GM15510 (cell line): ENCODE measurements at regions not wholly inside any gene's neighbourhood (a gene's known extent, or its start where the extent isn't known, plus 50 kb on each side); places are given as distances from the start of the nearest gene placed in this dataset.

ENCODE experiments used
- POLR2A ChIP-seq: IDR thresholded peaks from 3 replicates; pipeline ENCODE4 v1.6.1; 2011; ENCODE audit warnings: borderline replicate concordance; ENCODE audit not compliant: insufficient read length; ENCODE audit errors: extremely low read depth

GRCh38 chr3:177487635-177488186 lies 290.4 kb upstream of the TBL1XR1 start:
- no peak for TF ChIP-seq POLR2A

- no peak for TF ChIP-seq POLR2A
Measured at GRCh38 chr3:177488740-177489139, 291.5 kb upstream of the TBL1XR1 start.

GRCh38 chr3:177490626-177491025 lies 293.3 kb upstream of the TBL1XR1 start:
- TF ChIP-seq POLR2A = no peak

- TF ChIP-seq POLR2A = no peak
Measured at GRCh38 chr3:177491296-177492032, 294.2 kb upstream of the TBL1XR1 start.

GRCh38 chr3:177493091-177493490 lies 295.8 kb upstream of the TBL1XR1 start:
- no peak for TF ChIP-seq POLR2A

GRCh38 chr3:177494216-177494615 lies 296.9 kb upstream of the TBL1XR1 start:
- TF ChIP-seq POLR2A = no peak

- no peak for TF ChIP-seq POLR2A
Measured at GRCh38 chr3:177495566-177495965, 298.3 kb upstream of the TBL1XR1 start.

- no peak for TF ChIP-seq POLR2A
Measured at GRCh38 chr3:177498037-177498857, 301.0 kb upstream of the TBL1XR1 start.

- no peak for TF ChIP-seq POLR2A
Measured at GRCh38 chr3:177499779-177500423, 302.6 kb upstream of the TBL1XR1 start.

GRCh38 chr3:177510693-177511216 lies 313.5 kb upstream of the TBL1XR1 start:
- TF ChIP-seq POLR2A = no peak

GRCh38 chr3:177512945-177513814 lies 315.9 kb upstream of the TBL1XR1 start:
- no peak for TF ChIP-seq POLR2A

GRCh38 chr3:177513815-177514610 lies 316.7 kb upstream of the TBL1XR1 start:
- no peak for TF ChIP-seq POLR2A
